Suprapubic skin (tissue), 4 donors: ENCODE measurements at regions not wholly inside any gene's neighbourhood (a gene's known extent, or its start where the extent isn't known, plus 50 kb on each side); places are given as distances from the start of the nearest gene placed in this dataset.

Experiments
- DNase-seq, 2 donors: peaks; one replicate each; pipeline ENCODE4 v3.0.0-alpha.2; 2019; ENCODE audit warnings: low spot score in 2 of 2
- H3K27ac ChIP-seq: fragments of 200-600 bp; sonication (generic); one replicate; pipeline ENCODE4 v1.5.1; 2019
- H3K27me3 ChIP-seq: fragments of 200-600 bp; sonication (generic); one replicate; pipeline ENCODE4 v1.5.1; 2019
- H3K36me3 ChIP-seq: fragments of 200-600 bp; sonication (generic); one replicate; pipeline ENCODE4 v1.5.1; 2019
- H3K4me1 ChIP-seq: fragments of 200-600 bp; sonication (generic); one replicate; pipeline ENCODE4 v1.5.1; 2019
- H3K4me3 ChIP-seq: fragments of 200-600 bp; sonication (generic); one replicate; pipeline ENCODE4 v1.5.1; 2019; ENCODE audit warnings: mild to moderate bottlenecking
- H3K9me3 ChIP-seq: fragments of 200-600 bp; sonication (generic); one replicate; pipeline ENCODE4 v1.5.1; 2019
- CTCF ChIP-seq, 2 donors: fragments of 200-600 bp in 1 of 2; fragments of 450-650 bp in 1 of 2; sonication (generic) in 1 of 2; IDR thresholded peaks; one replicate each; pipeline ENCODE4 v1.5.1; 2016 to 2019; ENCODE audit warnings: antibody characterized with exemption in 2 of 2, mild to moderate bottlenecking in 1 of 2, moderate library complexity in 1 of 2
- EP300 ChIP-seq: sonication (generic); formaldehyde crosslinking; IDR thresholded peaks from one replicate; pipeline ENCODE4 v1.6.1; 2017; ENCODE audit warnings: antibody characterized with exemption
- POLR2A ChIP-seq, 2 donors: fragments of 450-650 bp; IDR thresholded peaks; one replicate each; pipeline ENCODE4 v1.6.1; 2017; ENCODE audit warnings: antibody characterized with exemption in 2 of 2, mild to moderate bottlenecking in 2 of 2, moderate library complexity in 2 of 2
- POLR2AphosphoS5 ChIP-seq, 3 donors: sonication (generic); formaldehyde crosslinking; IDR thresholded peaks; one replicate each; pipeline ENCODE4 v1.6.1; 2017; ENCODE audit warnings: antibody characterized with exemption in 3 of 3
- WGBS: methylation state at CpG from one replicate; pipeline ENCODE4 v1.1.5; 2018; 5-methylcytosine and 5-hydroxymethylcytosine counted together

- no peak for DNase-seq
- H3K4me1 ChIP-seq, result no peaks in the 10 kb centered on the region
- WGBS, result 92% methylated on average over 9 of the region's 11 CpGs
- TF ChIP-seq EP300, result no peak
- peaks cover 5% of the 10 kb centered on the region for H3K27me3 ChIP-seq
- H3K4me3 ChIP-seq, result no peak overlapping the region
- H3K36me3 ChIP-seq, result no peaks in the 10 kb centered on the region
- H3K27ac ChIP-seq, result no peak overlapping the region
- H3K9me3 ChIP-seq, result no peaks in the 10 kb centered on the region
Measured at GRCh38 chr20:61024390-61024789, 227.7 kb upstream of the CDH4 start.

- no peaks in the 10 kb centered on the region for H3K4me1 ChIP-seq
- DNase-seq, result no peak
- 90% methylated on average over 10 of the region's 10 CpGs for WGBS
- no peak for TF ChIP-seq POLR2A (IDR thresholded peaks at IDR 0.05)
- no peak for TF ChIP-seq EP300
- TF ChIP-seq CTCF (IDR thresholded peaks at IDR 0.05), result no peak
- no peak for TF ChIP-seq POLR2AphosphoS5 (IDR thresholded peaks at IDR 0.05)
- H3K27me3 ChIP-seq, result peaks cover 5% of the 10 kb centered on the region
- no peaks in the 10 kb centered on the region for H3K9me3 ChIP-seq
- H3K27ac ChIP-seq, result no peak overlapping the region
- H3K4me3 ChIP-seq, result no peak overlapping the region
- H3K36me3 ChIP-seq, result no peaks in the 10 kb centered on the region
Measured at GRCh38 chr20:61025536-61025935, 226.5 kb upstream of the CDH4 start.

DNA sequence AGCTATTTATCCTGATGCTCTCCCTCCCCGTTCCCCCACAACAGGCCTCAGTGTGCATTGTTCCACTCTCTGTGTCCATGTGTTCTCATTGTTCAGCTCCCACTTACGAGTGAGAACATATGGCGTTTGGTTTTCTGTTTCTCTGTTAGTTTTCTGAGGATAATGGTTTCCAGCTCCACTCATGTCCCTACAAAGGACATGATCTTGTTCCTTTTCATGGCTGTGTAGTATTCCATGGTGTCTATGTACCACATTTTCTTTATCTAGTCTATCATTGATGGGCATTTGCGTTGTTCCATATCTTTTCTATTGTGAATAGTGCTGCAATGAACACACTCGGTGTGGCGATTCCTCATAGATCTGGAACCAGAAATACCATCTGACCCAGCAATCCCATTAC lies 225.9 kb upstream of the CDH4 start:
- no peak for DNase-seq
- Histone ChIP-seq H3K4me1 (no peaks in the 10 kb centered on the region), H3K27ac (no peak overlapping the region), H3K9me3 (no peaks in the 10 kb centered on the region), H3K36me3 (no peaks in the 10 kb centered on the region), H3K4me3 (no peak overlapping the region), H3K27me3 (peaks cover 5% of the 10 kb centered on the region)
- 83% methylated on average over 6 of the region's 6 CpGs for WGBS
- TF ChIP-seq POLR2AphosphoS5 (IDR thresholded peaks at IDR 0.05) (no peak), CTCF (IDR thresholded peaks at IDR 0.05) (no peak), EP300 (no peak), POLR2A (IDR thresholded peaks at IDR 0.05) (no peak)

DNA sequence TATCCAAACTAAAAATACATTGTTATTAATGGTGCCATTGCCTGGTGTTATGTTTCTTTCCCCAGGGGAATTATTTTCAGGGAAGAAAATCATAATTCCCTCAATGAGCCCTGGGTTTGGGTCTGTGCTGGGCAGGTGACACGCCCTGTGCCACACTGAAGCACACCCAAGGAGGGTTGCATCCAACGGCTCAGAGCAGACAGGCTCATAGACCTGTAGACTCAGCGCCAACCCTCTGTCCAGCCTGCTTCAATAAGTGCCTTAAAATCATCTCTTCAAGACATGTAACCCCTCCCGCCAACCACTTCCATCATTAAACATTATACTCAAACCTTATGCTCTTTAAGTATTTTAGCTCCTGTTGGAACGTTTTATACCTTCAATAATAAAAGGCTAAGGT lies 225.3 kb upstream of the CDH4 start:
- no peaks in the 10 kb centered on the region for H3K4me1 ChIP-seq
- H3K27me3 ChIP-seq, result peaks cover 5% of the 10 kb centered on the region
- no peaks in the 10 kb centered on the region for H3K36me3 ChIP-seq
- no peak overlapping the region for H3K4me3 ChIP-seq
- no peak overlapping the region for H3K27ac ChIP-seq
- TF ChIP-seq CTCF (IDR thresholded peaks at IDR 0.05) (no peak), POLR2AphosphoS5 (IDR thresholded peaks at IDR 0.05) (no peak), EP300 (no peak), POLR2A (IDR thresholded peaks at IDR 0.05) (no peak)
- WGBS, result 78% methylated on average over 5 of the region's 5 CpGs
- no peaks in the 10 kb centered on the region for H3K9me3 ChIP-seq
- DNase-seq, result no peak

- DNase-seq, result no peak
- Histone ChIP-seq H3K36me3 (no peaks in the 10 kb centered on the region), H3K4me3 (no peak overlapping the region), H3K4me1 (no peaks in the 10 kb centered on the region), H3K27ac (no peak overlapping the region), H3K27me3 (peaks cover 5% of the 10 kb centered on the region), H3K9me3 (no peaks in the 10 kb centered on the region)
- WGBS, result 65% methylated on average over 4 of the region's 4 CpGs
- TF ChIP-seq CTCF (IDR thresholded peaks at IDR 0.05) (no peak), POLR2A (IDR thresholded peaks at IDR 0.05) (no peak), EP300 (no peak), POLR2AphosphoS5 (IDR thresholded peaks at IDR 0.05) (no peak)
Measured at GRCh38 chr20:61027218-61027617, 224.8 kb upstream of the CDH4 start.

DNA sequence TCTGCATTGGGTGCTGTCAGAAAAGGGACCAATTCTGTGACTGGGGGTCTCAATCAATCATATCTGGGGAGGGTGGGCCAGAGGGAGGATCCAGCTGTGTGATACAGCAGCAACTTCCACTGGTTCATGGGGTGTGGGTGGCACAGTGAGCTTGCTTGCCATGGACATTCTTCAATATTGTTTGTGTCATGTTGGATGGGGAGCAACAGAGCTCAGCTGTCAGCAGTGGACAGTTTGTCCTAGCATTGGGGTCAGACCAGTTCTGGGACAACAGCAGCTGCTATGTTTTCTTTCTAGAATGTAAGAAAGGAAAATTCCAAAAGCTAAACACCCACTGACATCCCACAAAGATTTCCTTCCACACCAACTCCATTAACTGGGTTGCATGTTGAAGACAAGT lies 221.9 kb upstream of the CDH4 start:
- no peak for TF ChIP-seq CTCF (IDR thresholded peaks at IDR 0.05)
- no peak for TF ChIP-seq EP300
- no peak for TF ChIP-seq POLR2AphosphoS5 (IDR thresholded peaks at IDR 0.05)
- no peak for TF ChIP-seq POLR2A (IDR thresholded peaks at IDR 0.05)
- Histone ChIP-seq H3K36me3 (no peaks in the 10 kb centered on the region), H3K27me3 (no peaks in the 10 kb centered on the region), H3K27ac (no peak overlapping the region), H3K9me3 (no peaks in the 10 kb centered on the region), H3K4me1 (no peaks in the 10 kb centered on the region), H3K4me3 (no peak overlapping the region)
- DNase-seq, result no peak
